Right ventricle myocardium inferior (tissue), 1 donor: ENCODE measurements at regions not wholly inside any gene's neighbourhood (a gene's known extent, or its start where the extent isn't known, plus 50 kb on each side); places are given as distances from the start of the nearest gene placed in this dataset.
"Not testable (repeated sequence)": the region's sequence is repeated elsewhere in the genome, so short reads cannot be mapped to it uniquely, and the experiment has no call there.

ENCODE experiments used
- ATAC-seq: fragments of 200-7000 bp; cut with Tn5 transposase; one replicate; pipeline ENCODE4 v1.9.1; 2020; ENCODE audit warnings: mild to moderate bottlenecking, moderate library complexity
- DNase-seq: peaks from one replicate; pipeline ENCODE4 v3.0.0; 2021; ENCODE audit errors: missing footprints
- intact Hi-C: fragments of 100-400 bp; cut with DNase I; formaldehyde crosslinking; loops from one replicate; pipeline ENCODE4 v1.11.0; 2022
- donor health status: DM: no; HTN: yes; CAD: no; lungs with severe emphysema.

GRCh38 chr11:107276077-107276476 is 181.5 kb downstream of the CWF19L2 start:
- intact Hi-C loops = no loop called here
- DNase-seq (no peak), ATAC-seq (no peak)

DNA sequence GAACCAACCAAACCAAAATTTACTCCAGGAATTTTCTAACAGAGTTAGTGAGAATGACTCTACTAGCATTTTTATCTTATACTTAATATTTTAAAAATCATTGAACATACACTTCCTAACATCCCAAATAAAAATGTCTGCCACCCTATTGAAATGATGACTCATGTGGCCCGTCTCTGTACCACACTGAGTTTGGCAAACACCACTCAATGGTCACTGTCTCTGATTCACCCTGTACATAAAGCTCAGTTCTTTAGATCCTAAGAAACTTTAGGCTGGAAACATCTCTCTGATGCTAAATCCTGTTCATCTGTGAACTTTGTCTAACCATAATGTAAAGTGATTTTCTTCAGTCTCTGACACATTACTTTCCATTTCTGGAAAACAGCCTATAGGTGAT is 182.0 kb downstream of the CWF19L2 start:
- no peak for ATAC-seq
- no peak for DNase-seq
- intact Hi-C loops = no loop called here

DNA sequence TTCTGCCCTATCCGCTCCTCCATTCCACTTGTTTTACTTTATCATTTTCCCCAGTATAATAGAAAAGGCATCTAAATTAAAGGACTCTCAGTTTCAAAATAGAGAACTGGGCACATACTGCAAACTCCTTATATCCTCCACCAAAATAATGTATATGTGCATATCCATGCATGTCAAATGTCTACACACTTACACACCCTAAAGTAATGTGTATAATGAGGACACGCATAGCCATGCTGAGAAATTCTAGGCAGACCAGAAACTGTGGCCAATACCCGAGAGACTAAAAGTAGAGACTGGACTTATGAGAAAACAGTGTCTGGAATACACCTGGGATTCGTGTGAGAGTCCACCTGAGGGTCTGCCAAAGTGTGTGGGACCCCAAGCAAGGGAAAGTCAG is 183.5 kb downstream of the CWF19L2 start:
- ATAC-seq (no peak), DNase-seq (no peak)
- intact Hi-C loops = no loop called here

DNA sequence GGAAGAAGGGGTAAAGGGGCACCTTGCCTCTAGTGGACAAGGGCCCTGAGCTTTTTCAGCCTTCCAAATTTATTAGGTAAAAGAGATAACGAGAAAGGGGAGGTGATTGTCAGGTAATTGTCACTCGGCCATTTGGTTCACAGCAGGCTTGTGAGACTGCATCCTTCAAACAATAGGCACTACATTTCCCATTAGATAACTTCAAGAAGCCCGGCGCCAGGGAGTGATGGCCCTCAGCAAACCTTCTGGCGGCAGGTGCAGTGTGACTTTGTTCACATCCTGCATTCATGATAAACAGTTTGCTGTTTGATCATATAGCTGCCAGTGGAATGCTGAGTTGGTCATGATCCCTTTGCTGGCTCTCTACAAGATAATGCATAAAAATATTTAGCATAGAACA is 185.1 kb downstream of the CWF19L2 start:
- intact Hi-C loops = no loop called here
- ATAC-seq = no peak
- no peak for DNase-seq

DNA sequence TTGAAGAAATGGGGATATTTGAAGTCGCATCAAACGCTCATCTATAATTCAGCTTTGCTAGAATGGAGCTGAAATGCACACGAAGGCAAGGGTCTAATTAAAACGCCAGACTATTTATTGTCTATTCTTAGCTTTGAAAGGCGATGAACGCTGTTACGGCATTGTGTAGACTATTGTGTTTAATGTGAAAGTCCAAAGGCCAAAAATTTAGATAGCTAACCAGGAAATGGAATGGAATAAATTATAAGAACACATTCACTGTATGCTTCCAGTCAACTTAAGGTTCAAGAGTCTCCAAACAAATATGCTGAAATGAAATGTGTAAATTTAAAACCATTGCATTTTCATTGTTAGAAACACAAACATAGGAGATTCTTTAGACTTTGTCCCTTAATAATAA is 186.2 kb downstream of the CWF19L2 start:
- ATAC-seq (no peak), DNase-seq (no peak)
- intact Hi-C loops = no loop called here

GRCh38 chr11:107268977-107269376 is 188.6 kb downstream of the CWF19L2 start:
- no peak for DNase-seq
- peak; percentile 23 for ATAC-seq
- intact Hi-C loops = no loop called here

GRCh38 chr11:107266455-107266854 is 191.2 kb downstream of the CWF19L2 start:
- DNase-seq (no peak), ATAC-seq (no peak)
- intact Hi-C loops = no loop called here

GRCh38 chr11:107265591-107266121 is 192.0 kb downstream of the CWF19L2 start:
- no peak for DNase-seq
- no peak for ATAC-seq
- intact Hi-C loops = no loop called here

DNA sequence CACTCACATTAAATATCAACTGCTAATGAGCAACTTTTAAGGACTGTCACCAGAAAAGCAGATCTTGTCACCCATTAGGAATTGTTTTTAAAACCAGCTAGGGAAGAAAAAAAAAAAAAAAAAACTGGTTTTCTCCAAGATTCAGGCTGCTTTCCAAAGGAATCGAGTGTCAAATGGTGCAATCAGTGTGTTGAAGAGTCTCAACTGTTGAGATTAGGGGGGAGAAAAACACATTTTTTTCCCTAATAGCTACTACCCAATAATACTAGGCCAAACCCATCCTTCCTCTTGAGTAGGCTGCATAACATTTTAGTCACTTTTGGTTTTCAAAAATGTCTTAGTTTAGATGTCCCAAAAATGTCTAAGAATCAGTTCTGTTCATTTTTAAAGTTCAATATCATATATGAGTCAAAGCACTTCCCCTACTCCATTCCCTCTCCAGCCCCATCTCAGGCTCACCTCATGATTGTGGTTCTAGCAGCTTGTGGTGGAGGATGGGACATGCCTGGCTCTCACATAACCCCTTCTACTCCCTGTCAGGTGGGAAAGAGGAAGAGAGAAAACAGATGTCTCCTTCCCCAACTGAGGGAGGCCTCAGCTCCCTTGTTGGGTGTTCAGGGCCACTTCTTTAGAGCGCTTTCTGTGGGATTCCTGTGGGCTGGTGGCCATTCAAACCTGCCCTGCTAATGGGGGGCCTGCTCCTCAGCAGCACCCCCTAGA is 193.6 kb downstream of the CWF19L2 start:
- ATAC-seq (no peak), DNase-seq (no peak)
- intact Hi-C loops = no loop called here

DNA sequence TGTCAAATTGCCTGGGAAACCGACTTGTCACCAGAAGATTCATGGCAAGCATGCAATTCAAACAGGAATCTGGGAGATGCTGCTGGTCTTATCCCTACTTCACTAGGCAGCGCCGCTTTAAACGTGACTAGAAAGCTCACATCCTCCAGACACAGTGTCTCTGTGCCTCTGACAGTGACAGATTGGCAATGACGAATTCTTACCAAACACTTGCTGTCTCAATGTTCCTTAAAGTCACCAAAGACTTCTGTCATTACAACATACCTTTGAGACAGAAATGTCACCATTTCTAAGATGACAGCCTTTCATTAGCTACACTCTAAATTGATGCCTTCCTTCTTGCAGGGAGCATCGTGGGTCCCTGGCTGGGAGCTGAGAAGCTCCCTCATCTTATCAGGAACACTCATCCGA is 197.8 kb downstream of the CWF19L2 start:
- no peak for DNase-seq
- ATAC-seq = no peak
- intact Hi-C loops = no loop called here

GRCh38 chr11:107257710-107258109 is 199.9 kb downstream of the CWF19L2 start:
- ATAC-seq = no peak
- DNase-seq = no peak
- intact Hi-C loops = no loop called here

GRCh38 chr11:107253661-107254060 is 204.0 kb downstream of the CWF19L2 start:
- intact Hi-C loops, DNase-seq, ATAC-seq: not testable (repeated sequence)

GRCh38 chr11:107252429-107253161 is 205.0 kb downstream of the CWF19L2 start:
- intact Hi-C loops = no loop called here
- ATAC-seq (no peak), DNase-seq (no peak)

DNA sequence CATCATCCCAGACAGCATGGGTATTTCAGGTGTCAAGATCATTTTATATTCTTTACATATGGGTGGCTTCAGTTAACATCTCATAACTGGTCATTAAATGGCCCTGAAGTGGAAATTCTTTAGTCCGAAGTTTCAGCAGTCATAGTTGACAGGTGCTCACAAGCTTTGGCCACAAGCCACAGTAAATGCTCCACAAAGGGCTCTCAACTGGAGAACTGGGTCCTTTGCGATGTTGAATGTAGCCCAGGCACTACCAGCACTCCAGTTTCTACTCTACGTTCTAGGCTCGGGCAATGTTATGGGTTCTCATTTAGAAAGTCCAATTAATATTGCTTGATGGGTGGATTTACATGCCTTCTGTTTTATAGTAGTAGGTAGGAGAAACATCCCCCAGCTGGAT is 206.3 kb downstream of the CWF19L2 start:
- DNase-seq (no peak), ATAC-seq (no peak)
- intact Hi-C loops = no loop called here

DNA sequence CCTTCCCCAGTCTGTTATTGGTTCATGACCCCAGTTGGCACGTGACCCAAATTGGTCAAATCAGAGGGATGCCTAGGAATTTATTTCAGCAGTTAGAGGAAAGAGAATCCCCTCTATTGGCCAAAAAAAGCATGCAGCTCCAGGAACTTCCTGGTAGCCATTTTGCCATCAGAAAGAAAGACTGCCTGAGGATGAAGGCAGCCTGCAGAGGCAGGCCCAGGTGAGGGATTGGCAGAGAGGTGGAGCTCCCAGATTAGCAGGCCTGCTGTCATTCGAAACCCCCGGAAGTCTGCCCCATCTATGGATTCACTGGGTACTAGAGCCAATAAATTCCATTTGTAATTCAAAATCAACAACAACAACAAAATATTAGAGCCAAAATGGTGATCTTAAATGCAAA is 207.6 kb downstream of the CWF19L2 start:
- DNase-seq (no peak), ATAC-seq (no peak)

GRCh38 chr11:107249054-107249453 is 208.6 kb downstream of the CWF19L2 start:
- ATAC-seq (no peak), DNase-seq (no peak)
- intact Hi-C loops = no loop called here

More for the DNA sequence above, 207.6 kb downstream of the CWF19L2 start:
- intact Hi-C loops = no loop called here

DNA sequence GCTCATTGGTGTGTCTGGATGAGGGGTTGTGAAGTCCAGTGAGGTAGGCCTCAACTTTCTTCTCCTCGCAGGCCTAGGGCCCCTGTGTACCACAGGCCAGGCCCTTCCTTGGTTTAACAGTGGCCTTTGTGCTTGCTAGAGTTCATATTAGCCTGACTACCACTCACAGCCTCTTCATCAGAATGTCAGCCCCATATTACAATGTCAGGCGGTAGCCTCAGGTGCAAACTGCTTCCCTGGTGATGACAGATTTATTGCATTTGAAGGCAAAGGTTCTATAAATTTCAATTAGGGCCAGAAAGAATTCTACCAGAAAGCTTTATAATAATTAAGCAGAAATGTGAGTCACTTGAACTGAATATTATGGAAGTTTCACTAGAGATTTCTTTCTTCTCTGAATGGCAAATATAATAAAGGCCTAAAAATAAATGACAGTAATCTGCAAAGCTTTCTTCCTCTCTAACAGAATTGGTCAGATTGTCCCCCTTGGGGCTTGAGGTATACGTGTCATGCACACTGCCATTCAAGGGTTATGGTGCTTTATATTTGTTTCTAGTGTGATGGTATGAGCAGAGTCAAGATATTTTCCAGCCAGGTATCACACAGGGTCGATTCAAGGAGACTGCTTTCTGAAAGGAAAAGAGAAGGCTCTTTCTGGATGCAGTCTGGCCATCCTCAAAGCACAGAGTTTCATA is 210.3 kb downstream of the CWF19L2 start:
- DNase-seq = no peak
- ATAC-seq = no peak
- intact Hi-C loops = no loop called here

- intact Hi-C loops = no loop called here
- ATAC-seq (no peak), DNase-seq (no peak)
These were observed 213.7 kb downstream of the CWF19L2 start for GRCh38 chr11:107243929-107244328.

GRCh38 chr11:107232451-107232850 is 214.2 kb upstream of the GUCY1A2 start:
- ATAC-seq = no peak
- intact Hi-C loops = no loop called here
- DNase-seq = no peak

- ATAC-seq = no peak
- no peak for DNase-seq
- intact Hi-C loops = no loop called here
These were observed 206.6 kb upstream of the GUCY1A2 start for GRCh38 chr11:107224836-107225235.
